ENCODE measurements at regions not wholly inside any gene's neighbourhood (a gene's known extent, or its start where the extent isn't known, plus 50 kb on each side); places are given as distances from the start of the nearest gene placed in this dataset.
"Not testable (repeated sequence)": the region's sequence is repeated elsewhere in the genome, so short reads cannot be mapped to it uniquely, and the experiment has no call there.

- FAIRE-seq: not testable (repeated sequence)
Observed at GRCh38 chr2:91574255-91574654, 2882.8 kb downstream of the RPIA start.

GRCh38 chr2:91575701-91576100, 2884.2 kb downstream of the RPIA start:
- not testable (repeated sequence) for FAIRE-seq

- FAIRE-seq: not testable (repeated sequence)
Observed at GRCh38 chr2:91577406-91577805, 2885.9 kb downstream of the RPIA start.

GRCh38 chr2:91578678-91579077, 2887.2 kb downstream of the RPIA start:
- FAIRE-seq: not testable (repeated sequence)

GRCh38 chr2:91579555-91579954, 2888.1 kb downstream of the RPIA start:
- FAIRE-seq: not testable (repeated sequence)

- not testable (repeated sequence) for FAIRE-seq
Observed at GRCh38 chr2:91580043-91580442, 2888.6 kb downstream of the RPIA start.

- FAIRE-seq: not testable (repeated sequence)
Observed at GRCh38 chr2:91587098-91587497, 2895.6 kb downstream of the RPIA start.

GRCh38 chr2:91587908-91588535, 2896.5 kb downstream of the RPIA start:
- not testable (repeated sequence) for FAIRE-seq

- not testable (repeated sequence) for FAIRE-seq
Observed at GRCh38 chr2:91588782-91589223, 2897.3 kb downstream of the RPIA start.

GRCh38 chr2:91589454-91590328, 2898.2 kb downstream of the RPIA start:
- not testable (repeated sequence) for FAIRE-seq

- FAIRE-seq: not testable (repeated sequence)
Observed at GRCh38 chr2:91590381-91590780, 2898.9 kb downstream of the RPIA start.

GRCh38 chr2:91591066-91591465, 2899.6 kb downstream of the RPIA start:
- not testable (repeated sequence) for FAIRE-seq

- not testable (repeated sequence) for FAIRE-seq
Observed at GRCh38 chr2:91597436-91597835, 2906.0 kb downstream of the RPIA start.

GRCh38 chr2:91598519-91598918, 2907.0 kb downstream of the RPIA start:
- not testable (repeated sequence) for FAIRE-seq

GRCh38 chr2:91599000-91599399, 2907.5 kb downstream of the RPIA start:
- FAIRE-seq: not testable (repeated sequence)

GRCh38 chr2:91602860-91603259, 2911.4 kb downstream of the RPIA start:
- FAIRE-seq: not testable (repeated sequence)

GRCh38 chr2:91603996-91604395, 2912.5 kb downstream of the RPIA start:
- FAIRE-seq: not testable (repeated sequence)

- FAIRE-seq: not testable (repeated sequence)
Observed at GRCh38 chr2:91604629-91605028, 2913.2 kb downstream of the RPIA start.

GRCh38 chr2:91623739-91624138, 2932.3 kb downstream of the RPIA start:
- FAIRE-seq: not testable (repeated sequence)

GRCh38 chr2:91628471-91628870, 2937.0 kb downstream of the RPIA start:
- not testable (repeated sequence) for FAIRE-seq

- FAIRE-seq: not testable (repeated sequence)
Observed at GRCh38 chr2:91657193-91657592, 2965.7 kb downstream of the RPIA start.

GRCh38 chr2:91658336-91658735, 2966.9 kb downstream of the RPIA start:
- not testable (repeated sequence) for FAIRE-seq

- FAIRE-seq: not testable (repeated sequence)
Observed at GRCh38 chr2:91659189-91659916, 2967.9 kb downstream of the RPIA start.

All from colon (tissue), 2 donors.